ENCODE measurements at regions not wholly inside any gene's neighbourhood (a gene's known extent, or its start where the extent isn't known, plus 50 kb on each side); places are given as distances from the start of the nearest gene placed in this dataset.

GRCh38 chr6:163719028-163719742 is 304.7 kb downstream of the QKI start:
- Histone ChIP-seq H3K36me3 (ENCODE audit: control insufficient read depth, low read length) (no peaks in the 10 kb centered on the region), H3K79me2 (ENCODE audit: control insufficient read depth, low read length) (no peaks in the 10 kb centered on the region), H3K27ac (ENCODE audit: low read depth, low read length) (no peak overlapping the region), H3F3A (ENCODE audit: control insufficient read depth, insufficient read depth) (no peaks in the 10 kb centered on the region), H3K9me3 (ENCODE audit: control insufficient read depth, insufficient read depth, low read length) (no peaks in the 10 kb centered on the region), H3K4me1 (ENCODE audit: control insufficient read depth, low read length) (peaks cover 43% of the 10 kb centered on the region), H3K4me2 (ENCODE audit: low read length) (no peak overlapping the region), H4K20me1 (ENCODE audit: control insufficient read depth, insufficient read depth, low read depth, low read length) (no peaks in the 10 kb centered on the region), H3K9me2 (replicated peaks; ENCODE audit: control insufficient read depth, low read length) (no peaks in the 10 kb centered on the region), H3K27me3 (ENCODE audit: control insufficient read depth, low read length) (no peaks in the 10 kb centered on the region), H3K4me3 (ENCODE audit: low read length) (no peak overlapping the region)
- no peak for TF ChIP-seq CTCF (IDR thresholded peaks at IDR 0.05; ENCODE audit: low read depth, low read length, poor library complexity, severe bottlenecking)
- TF ChIP-seq EZH2phosphoT487 (IDR thresholded peaks at IDR 0.05; ENCODE audit: borderline replicate concordance, low read length), result no peak

GRCh38 chr6:163718537-163718936 is 304.0 kb downstream of the QKI start:
- Histone ChIP-seq H3K27me3 (ENCODE audit: control insufficient read depth, low read length) (no peaks in the 10 kb centered on the region), H3K36me3 (ENCODE audit: control insufficient read depth, low read length) (no peaks in the 10 kb centered on the region), H3K9me2 (replicated peaks; ENCODE audit: control insufficient read depth, low read length) (no peaks in the 10 kb centered on the region), H3K4me3 (ENCODE audit: low read length) (no peak overlapping the region), H3F3A (ENCODE audit: control insufficient read depth, insufficient read depth) (no peaks in the 10 kb centered on the region), H3K9me3 (ENCODE audit: control insufficient read depth, insufficient read depth, low read length) (no peaks in the 10 kb centered on the region), H3K4me2 (ENCODE audit: low read length) (no peak overlapping the region), H3K79me2 (ENCODE audit: control insufficient read depth, low read length) (no peaks in the 10 kb centered on the region), H3K27ac (ENCODE audit: low read depth, low read length) (no peak overlapping the region), H4K20me1 (ENCODE audit: control insufficient read depth, insufficient read depth, low read depth, low read length) (no peaks in the 10 kb centered on the region), H3K4me1 (ENCODE audit: control insufficient read depth, low read length) (peaks cover 37% of the 10 kb centered on the region)
- TF ChIP-seq CTCF (IDR thresholded peaks at IDR 0.05; ENCODE audit: low read depth, low read length, poor library complexity, severe bottlenecking) (no peak), EZH2phosphoT487 (IDR thresholded peaks at IDR 0.05; ENCODE audit: borderline replicate concordance, low read length) (no peak)

- no peaks in the 10 kb centered on the region for H3K9me2 ChIP-seq (replicated peaks; ENCODE audit: control insufficient read depth, low read length)
- no peaks in the 10 kb centered on the region for H3K9me3 ChIP-seq (ENCODE audit: control insufficient read depth, insufficient read depth, low read length)
- TF ChIP-seq CTCF (IDR thresholded peaks at IDR 0.05; ENCODE audit: low read depth, low read length, poor library complexity, severe bottlenecking) (no peak), EZH2phosphoT487 (IDR thresholded peaks at IDR 0.05; ENCODE audit: borderline replicate concordance, low read length) (no peak)
- H3K4me1 ChIP-seq (ENCODE audit: control insufficient read depth, low read length), result peaks cover 33% of the 10 kb centered on the region
- no peaks in the 10 kb centered on the region for H4K20me1 ChIP-seq (ENCODE audit: control insufficient read depth, insufficient read depth, low read depth, low read length)
- H3K36me3 ChIP-seq (ENCODE audit: control insufficient read depth, low read length), result no peaks in the 10 kb centered on the region
- H3K4me3 ChIP-seq (ENCODE audit: low read length), result no peak overlapping the region
- no peak overlapping the region for H3K27ac ChIP-seq (ENCODE audit: low read depth, low read length)
- H3F3A ChIP-seq (ENCODE audit: control insufficient read depth, insufficient read depth), result no peaks in the 10 kb centered on the region
- no peaks in the 10 kb centered on the region for H3K79me2 ChIP-seq (ENCODE audit: control insufficient read depth, low read length)
- peak overlapping the region; percentile 44; the same call in 1 of the 2 replicates for H3K4me2 ChIP-seq (ENCODE audit: low read length)
- peaks cover 1% of the 10 kb centered on the region for H3K27me3 ChIP-seq (ENCODE audit: control insufficient read depth, low read length)
Measured at GRCh38 chr6:163717106-163717764, 302.7 kb downstream of the QKI start.
